WTC11 (cell line): ENCODE measurements at regions not wholly inside any gene's neighbourhood (a gene's known extent, or its start where the extent isn't known, plus 50 kb on each side); places are given as distances from the start of the nearest gene placed in this dataset.

Experiments used
- ATAC-seq: fragments of 200-7000 bp; cut with Tn5 transposase; 2 replicates; pipeline ENCODE4 v1.10.0; 2021; ENCODE audit warnings: mild to moderate bottlenecking, moderate library complexity
- CTCF ChIA-PET: fragments of 300-600 bp; sonication (Branson Sonifier 250); formaldehyde crosslinking; loops from one replicate; lab custom pipeline; 2021; ENCODE audit warnings: antibody characterized with exemption; lab: Charles Lee
- POLR2A ChIA-PET: fragments of 350-600 bp; sonication (Branson Sonifier 250); formaldehyde crosslinking; loops from one replicate; lab custom pipeline; 2021; ENCODE audit warnings: antibody characterized with exemption; lab: Charles Lee
- DNase-seq: peaks from one replicate; pipeline ENCODE4 v3.0.0; 2021; ENCODE audit warnings: low spot score
- H3K27ac Mint-ChIP-seq: 2 replicates; pipeline ENCODE4 v1.8.0; 2021; ENCODE audit warnings: mixed read lengths
- H3K27me3 Mint-ChIP-seq: 2 replicates; pipeline ENCODE4 v1.8.0; 2021; ENCODE audit warnings: low read depth, mild to moderate bottlenecking, moderate library complexity, mixed read lengths
- H3K36me3 Mint-ChIP-seq: 2 replicates; pipeline ENCODE4 v1.8.0; 2021; ENCODE audit warnings: mixed read lengths
- H3K4me1 Mint-ChIP-seq: 2 replicates; pipeline ENCODE4 v1.8.0; 2022; ENCODE audit warnings: mixed read lengths
- H3K4me3 Mint-ChIP-seq: 2 replicates; pipeline ENCODE4 v1.8.0; 2021; ENCODE audit warnings: mild to moderate bottlenecking, moderate library complexity, mixed read lengths
- H3K9me3 Mint-ChIP-seq: 2 replicates; pipeline ENCODE4 v1.8.0; 2021; ENCODE audit warnings: mixed read lengths
- ATF6 ChIP-seq: sonication (generic); formaldehyde crosslinking; IDR thresholded peaks from 2 replicates; pipeline ENCODE4 v1.8.1; 2023; ENCODE audit warnings: mild to moderate bottlenecking, missing genetic modification reagents
- CBFB ChIP-seq: sonication (generic); formaldehyde crosslinking; IDR thresholded peaks from 2 replicates; pipeline ENCODE4 v1.8.1; 2022; ENCODE audit warnings: mild to moderate bottlenecking, low read depth, missing genetic modification reagents
- CREB1 ChIP-seq: sonication (generic); formaldehyde crosslinking; IDR thresholded peaks from 2 replicates; pipeline ENCODE4 v1.8.0; 2023; ENCODE audit warnings: mild to moderate bottlenecking, missing genetic modification reagents
- CTCF ChIP-seq: fragments of 200-600 bp; IDR thresholded peaks from 2 replicates; pipeline ENCODE4 v1.8.0; 2022; ENCODE audit warnings: antibody characterized with exemption
- EMX1 ChIP-seq: fragments of 250-450 bp; sonication (Bioruptor Pico); IDR thresholded peaks from 2 replicates; pipeline ENCODE4 v1.8.0; 2021; ENCODE audit warnings: mild to moderate bottlenecking
- ESRRA ChIP-seq: sonication (generic); formaldehyde crosslinking; IDR thresholded peaks from 2 replicates; pipeline ENCODE4 v1.8.1; 2022; ENCODE audit warnings: mild to moderate bottlenecking, missing genetic modification reagents, borderline replicate concordance
- ETV6 ChIP-seq: sonication (generic); formaldehyde crosslinking; IDR thresholded peaks from 2 replicates; pipeline ENCODE4 v1.8.1; 2022; ENCODE audit warnings: mild to moderate bottlenecking, missing genetic modification reagents
- FOXJ3 ChIP-seq: sonication (generic); formaldehyde crosslinking; IDR thresholded peaks from 2 replicates; pipeline ENCODE4 v1.9.0; 2021; ENCODE audit warnings: missing genetic modification reagents, mild to moderate bottlenecking, borderline replicate concordance
- JUN ChIP-seq: sonication (generic); formaldehyde crosslinking; IDR thresholded peaks from 2 replicates; pipeline ENCODE4 v1.8.0; 2023; ENCODE audit warnings: mild to moderate bottlenecking, missing genetic modification reagents
- KAT7 ChIP-seq: sonication (generic); formaldehyde crosslinking; IDR thresholded peaks from 2 replicates; pipeline ENCODE4 v1.8.1; 2023; ENCODE audit warnings: missing genetic modification reagents, mild to moderate bottlenecking, borderline replicate concordance
- MAX ChIP-seq: sonication (generic); formaldehyde crosslinking; IDR thresholded peaks from 2 replicates; pipeline ENCODE4 v1.8.0; 2022; ENCODE audit warnings: mild to moderate bottlenecking, missing genetic modification reagents
- MLX ChIP-seq: sonication (generic); formaldehyde crosslinking; IDR thresholded peaks from 2 replicates; pipeline ENCODE4 v1.8.1; 2023; ENCODE audit warnings: mild to moderate bottlenecking, missing genetic modification reagents, moderate library complexity
- NFE2L1 ChIP-seq: sonication (generic); formaldehyde crosslinking; IDR thresholded peaks from 2 replicates; pipeline ENCODE4 v1.8.1; 2023; ENCODE audit warnings: missing genetic modification reagents
- NR1H2 ChIP-seq: sonication (generic); formaldehyde crosslinking; IDR thresholded peaks from 2 replicates; pipeline ENCODE4 v1.9.0; 2021; ENCODE audit warnings: mild to moderate bottlenecking, moderate library complexity, missing genetic modification reagents
- SMAD4 ChIP-seq: sonication (generic); formaldehyde crosslinking; IDR thresholded peaks from 2 replicates; pipeline ENCODE4 v1.8.0; 2022; ENCODE audit warnings: mild to moderate bottlenecking, missing genetic modification reagents
- SP1 ChIP-seq: sonication (generic); formaldehyde crosslinking; conservative IDR thresholded peaks from 2 replicates; pipeline ENCODE4 v1.8.1; 2022; ENCODE audit warnings: missing genetic modification reagents
- ZMAT4 ChIP-seq: fragments of 250-450 bp; sonication (Bioruptor Pico); IDR thresholded peaks from 2 replicates; pipeline ENCODE4 v1.9.0; 2021; ENCODE audit warnings: mild to moderate bottlenecking
- ZNF121 ChIP-seq: sonication (generic); formaldehyde crosslinking; IDR thresholded peaks from 2 replicates; pipeline ENCODE4 v1.8.0; 2023; ENCODE audit warnings: missing genetic modification reagents
- ZNF138 ChIP-seq: sonication (generic); formaldehyde crosslinking; conservative IDR thresholded peaks from 2 replicates; pipeline ENCODE4 v1.8.1; 2022; ENCODE audit warnings: mild to moderate bottlenecking, moderate library complexity, missing genetic modification reagents
- ZNF219 ChIP-seq: sonication (generic); formaldehyde crosslinking; IDR thresholded peaks from 2 replicates; pipeline ENCODE4 v1.8.0; 2023; ENCODE audit warnings: missing genetic modification reagents, mild to moderate bottlenecking, borderline replicate concordance
- ZNF281 ChIP-seq: sonication (generic); formaldehyde crosslinking; IDR thresholded peaks from 2 replicates; pipeline ENCODE4 v1.8.0; 2023; ENCODE audit warnings: mild to moderate bottlenecking, missing genetic modification reagents
- ZNF396 ChIP-seq: fragments of 250-450 bp; sonication (Bioruptor Pico); IDR thresholded peaks from 2 replicates; pipeline ENCODE4 v1.8.0; 2021; ENCODE audit warnings: mild to moderate bottlenecking, moderate library complexity, borderline replicate concordance
- ZNF425 ChIP-seq: fragments of 250-450 bp; sonication (Bioruptor Pico); conservative IDR thresholded peaks from 2 replicates; pipeline ENCODE4 v1.9.0; 2021; ENCODE audit warnings: mild to moderate bottlenecking
- ZNF512 ChIP-seq: sonication (generic); formaldehyde crosslinking; IDR thresholded peaks from 2 replicates; pipeline ENCODE4 v1.8.1; 2022; ENCODE audit warnings: missing genetic modification reagents, borderline replicate concordance

GRCh38 chr12:107635139-107635538, 50.5 kb upstream of the PWP1 start:
- ATAC-seq (peak; percentile 90), DNase-seq (peak; percentile 57)
- CTCF ChIA-PET: interaction anchor here (0.8 to 2.5 kb wide), 7 partner anchors 10 to 112 kb away, joined by 3 to 23 read pairs (median 8); no protein-coding TSS in a partner anchor
- POLR2A ChIA-PET: interaction anchor here (0.8 to 1.6 kb wide), 5 partner anchors 10 to 209 kb away, joined by 3 to 10 read pairs (median 3); no protein-coding TSS in a partner anchor
- Mint-ChIP-seq H3K4me1 (peaks cover 53% of the 10 kb centered on the region), H3K27me3 (peaks cover 4% of the 10 kb centered on the region; the same call in 1 of the 2 replicates), H3K27ac (peak overlapping the region; percentile 99)
- TF ChIP-seq ATF6 (CRISPR knock-in tag): no peak
- no peak for TF ChIP-seq CTCF
- TF ChIP-seq ZNF121 (CRISPR knock-in tag): no peak
- TF ChIP-seq ZNF512 (CRISPR knock-in tag): no peak
- TF ChIP-seq KAT7 (CRISPR knock-in tag): no peak
- no peak for TF ChIP-seq FOXJ3 (CRISPR knock-in tag)
- TF ChIP-seq ZMAT4: no peak
- no peak for TF ChIP-seq ZNF219 (CRISPR knock-in tag)
- TF ChIP-seq ZNF425 (CRISPR knock-in tag): no peak
- TF ChIP-seq ZNF396 (CRISPR knock-in tag): no peak
- TF ChIP-seq CBFB (CRISPR knock-in tag): no peak
- TF ChIP-seq JUN (CRISPR knock-in tag): no peak
- TF ChIP-seq NFE2L1 (CRISPR knock-in tag): no peak
- TF ChIP-seq SMAD4 (CRISPR knock-in tag): no peak
- TF ChIP-seq CREB1 (CRISPR knock-in tag): no peak
- no peak for TF ChIP-seq EMX1
- no peak for TF ChIP-seq NR1H2 (CRISPR knock-in tag)
- TF ChIP-seq ESRRA (CRISPR knock-in tag): peak; percentile 93; the same call in 1 of the 2 replicates
- no peak for TF ChIP-seq ZNF138
- 0 out of 2 replicates have a peak, but pooled peaks have one; percentile 41 for TF ChIP-seq ZNF281 (CRISPR knock-in tag)
- peak; percentile 13; the same call in 1 of the 2 replicates for TF ChIP-seq ETV6
- TF ChIP-seq MAX (CRISPR knock-in tag): no peak
- TF ChIP-seq MLX: no peak
- TF ChIP-seq SP1 (CRISPR knock-in tag): no peak
- TF ChIP-seq, all 79 proteins: peak for 3
- peaks cover 18% of the 10 kb centered on the region for H3K36me3 Mint-ChIP-seq
- H3K9me3 Mint-ChIP-seq: peaks cover 22% of the 10 kb centered on the region
- H3K4me3 Mint-ChIP-seq: peak overlapping the region; percentile 49
